ENCODE measurements at regions not wholly inside any gene's neighbourhood (a gene's known extent, or its start where the extent isn't known, plus 50 kb on each side); places are given as distances from the start of the nearest gene placed in this dataset.

- Mint-ChIP-seq H3K4me1 (peaks cover 18% of the 10 kb centered on the region), H3K27me3 (ENCODE audit: insufficient read depth, low read depth) (peaks cover 4% of the 10 kb centered on the region), H3K27ac (peak overlapping the region; percentile 42), H3K4me3 (no peak overlapping the region), H3K9me3 (no peaks in the 10 kb centered on the region), H3K36me3 (peaks cover 2% of the 10 kb centered on the region)
- Histone ChIP-seq H3F3A (ENCODE audit: low read depth) (no peaks in the 10 kb centered on the region), H3K27ac (no peak overlapping the region), H3K79me2 (ENCODE audit: low read depth) (no peaks in the 10 kb centered on the region), H3K9me3 (ENCODE audit: low read depth) (no peaks in the 10 kb centered on the region), H3K4me1 (peaks cover 7% of the 10 kb centered on the region), H3K4me2 (no peak overlapping the region), H3K27me3 (no peaks in the 10 kb centered on the region), H3K36me3 (no peaks in the 10 kb centered on the region), H2AFZ (replicated peaks) (no peak overlapping the region), H4K20me1 (ENCODE audit: low read depth) (no peaks in the 10 kb centered on the region), H3K9ac (no peak overlapping the region), H3K4me3 (no peak overlapping the region)
- no peak for DNase-seq (ENCODE audit: low spot score)
- TF ChIP-seq CTCF (IDR thresholded peaks at IDR 0.05) (no peak), EZH2phosphoT487 (IDR thresholded peaks at IDR 0.05) (no peak), EZH2 (IDR thresholded peaks at IDR 0.05) (no peak)
These were observed 125.5 kb upstream of the SPATS2L start for GRCh38 chr2:200180943-200181342.

- Histone ChIP-seq H3K79me2 (ENCODE audit: low read depth) (no peaks in the 10 kb centered on the region), H4K20me1 (ENCODE audit: low read depth) (no peaks in the 10 kb centered on the region), H3K9me3 (ENCODE audit: low read depth) (no peaks in the 10 kb centered on the region), H3K4me2 (no peak overlapping the region), H2AFZ (replicated peaks) (peak overlapping the region; percentile 26), H3K27ac (no peak overlapping the region), H3K36me3 (no peaks in the 10 kb centered on the region), H3K4me3 (no peak overlapping the region), H3K9ac (no peak overlapping the region), H3K4me1 (peaks cover 7% of the 10 kb centered on the region), H3K27me3 (no peaks in the 10 kb centered on the region), H3F3A (ENCODE audit: low read depth) (no peaks in the 10 kb centered on the region)
- Mint-ChIP-seq H3K4me3 (no peak overlapping the region), H3K27me3 (ENCODE audit: insufficient read depth, low read depth) (peaks cover 4% of the 10 kb centered on the region), H3K9me3 (no peaks in the 10 kb centered on the region), H3K4me1 (peaks cover 23% of the 10 kb centered on the region), H3K36me3 (no peaks in the 10 kb centered on the region), H3K27ac (no peak overlapping the region)
- TF ChIP-seq EZH2phosphoT487 (IDR thresholded peaks at IDR 0.05) (no peak), CTCF (IDR thresholded peaks at IDR 0.05) (no peak), EZH2 (IDR thresholded peaks at IDR 0.05) (no peak)
- DNase-seq (ENCODE audit: low spot score), result no peak
These were observed 124.7 kb upstream of the SPATS2L start for GRCh38 chr2:200181755-200182154.

- no peaks in the 10 kb centered on the region for H3K27me3 ChIP-seq
- no peaks in the 10 kb centered on the region for H4K20me1 ChIP-seq (ENCODE audit: low read depth)
- Mint-ChIP-seq H3K27me3 (ENCODE audit: insufficient read depth, low read depth) (peaks cover 4% of the 10 kb centered on the region), H3K4me1 (peaks cover 21% of the 10 kb centered on the region), H3K4me3 (no peak overlapping the region), H3K9me3 (peaks cover 2% of the 10 kb centered on the region), H3K36me3 (no peaks in the 10 kb centered on the region), H3K27ac (peak overlapping the region; percentile 52)
- H3K79me2 ChIP-seq (ENCODE audit: low read depth), result no peaks in the 10 kb centered on the region
- no peak overlapping the region for H3K4me2 ChIP-seq
- no peak for TF ChIP-seq EZH2phosphoT487 (IDR thresholded peaks at IDR 0.05)
- TF ChIP-seq CTCF (IDR thresholded peaks at IDR 0.05), result no peak
- no peak for TF ChIP-seq EZH2 (IDR thresholded peaks at IDR 0.05)
- H3K4me3 ChIP-seq, result no peak overlapping the region
- no peaks in the 10 kb centered on the region for H3K9me3 ChIP-seq (ENCODE audit: low read depth)
- H3K4me1 ChIP-seq, result peaks cover 7% of the 10 kb centered on the region
- no peak overlapping the region for H2AFZ ChIP-seq (replicated peaks)
- no peak overlapping the region for H3K27ac ChIP-seq
- H3K36me3 ChIP-seq, result no peaks in the 10 kb centered on the region
- H3F3A ChIP-seq (ENCODE audit: low read depth), result no peaks in the 10 kb centered on the region
- DNase-seq (ENCODE audit: low spot score), result no peak
- H3K9ac ChIP-seq, result no peak overlapping the region
These were observed 121.5 kb upstream of the SPATS2L start for GRCh38 chr2:200184748-200185627.
